GM06990 (cell line): ENCODE measurements at regions not wholly inside any gene's neighbourhood (a gene's known extent, or its start where the extent isn't known, plus 50 kb on each side); places are given as distances from the start of the nearest gene placed in this dataset.

Source experiments
- DNase-seq: peaks from one replicate; pipeline ENCODE4 v3.0.0-alpha.2; 2011; ENCODE audit not compliant: insufficient read length; ENCODE audit errors: extremely low read depth
- H3K27me3 ChIP-seq: replicated peaks from 2 replicates; pipeline ENCODE4 v1.6.0; 2011; ENCODE audit warnings: low read length; ENCODE audit not compliant: control insufficient read depth, insufficient read depth
- H3K36me3 ChIP-seq: 2 replicates; pipeline ENCODE4 v1.5.1; 2011; ENCODE audit warnings: low read length; ENCODE audit not compliant: control insufficient read depth, insufficient read depth
- H3K4me3 ChIP-seq: replicated peaks from 2 replicates; pipeline ENCODE4 v1.5.1; 2011; ENCODE audit warnings: low read depth, mild to moderate bottlenecking, control low read depth, low read length
- TF ChIP-seq, protein P1 (sequence below): IDR thresholded peaks from 2 replicates; pipeline ENCODE4 v1.5.1; 2011; ENCODE audit warnings: low read length, control low read depth, mild to moderate bottlenecking, inconsistent platforms; ENCODE audit not compliant: insufficient read depth, poor library complexity, severe bottlenecking

DNA sequence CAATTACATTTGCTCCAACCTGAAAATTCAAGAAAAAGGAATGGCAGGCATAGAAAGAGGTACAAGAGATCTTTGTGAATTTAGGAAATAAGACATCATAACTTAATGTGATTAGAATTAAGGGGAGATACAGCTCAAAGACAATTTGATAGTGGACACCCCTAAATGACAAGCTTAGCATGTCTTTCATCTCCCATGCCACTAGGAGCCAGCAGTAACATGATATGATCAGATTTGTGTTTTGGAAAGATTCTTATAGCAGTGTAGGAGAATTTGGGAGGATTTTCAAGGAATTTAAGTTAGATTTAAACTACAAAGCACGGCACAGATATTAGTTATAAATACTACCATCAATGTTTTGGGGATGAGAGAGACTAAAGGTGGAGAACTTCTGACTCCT is 340.8 kb downstream of the RDH14 start:
- no peaks in the 10 kb centered on the region for H3K36me3 ChIP-seq
- H3K27me3 ChIP-seq: no peaks in the 10 kb centered on the region
- DNase-seq: no peak
- no peak overlapping the region for H3K4me3 ChIP-seq
- TF ChIP-seq, protein P1, sequence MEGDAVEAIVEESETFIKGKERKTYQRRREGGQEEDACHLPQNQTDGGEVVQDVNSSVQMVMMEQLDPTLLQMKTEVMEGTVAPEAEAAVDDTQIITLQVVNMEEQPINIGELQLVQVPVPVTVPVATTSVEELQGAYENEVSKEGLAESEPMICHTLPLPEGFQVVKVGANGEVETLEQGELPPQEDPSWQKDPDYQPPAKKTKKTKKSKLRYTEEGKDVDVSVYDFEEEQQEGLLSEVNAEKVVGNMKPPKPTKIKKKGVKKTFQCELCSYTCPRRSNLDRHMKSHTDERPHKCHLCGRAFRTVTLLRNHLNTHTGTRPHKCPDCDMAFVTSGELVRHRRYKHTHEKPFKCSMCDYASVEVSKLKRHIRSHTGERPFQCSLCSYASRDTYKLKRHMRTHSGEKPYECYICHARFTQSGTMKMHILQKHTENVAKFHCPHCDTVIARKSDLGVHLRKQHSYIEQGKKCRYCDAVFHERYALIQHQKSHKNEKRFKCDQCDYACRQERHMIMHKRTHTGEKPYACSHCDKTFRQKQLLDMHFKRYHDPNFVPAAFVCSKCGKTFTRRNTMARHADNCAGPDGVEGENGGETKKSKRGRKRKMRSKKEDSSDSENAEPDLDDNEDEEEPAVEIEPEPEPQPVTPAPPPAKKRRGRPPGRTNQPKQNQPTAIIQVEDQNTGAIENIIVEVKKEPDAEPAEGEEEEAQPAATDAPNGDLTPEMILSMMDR: no peak

DNA sequence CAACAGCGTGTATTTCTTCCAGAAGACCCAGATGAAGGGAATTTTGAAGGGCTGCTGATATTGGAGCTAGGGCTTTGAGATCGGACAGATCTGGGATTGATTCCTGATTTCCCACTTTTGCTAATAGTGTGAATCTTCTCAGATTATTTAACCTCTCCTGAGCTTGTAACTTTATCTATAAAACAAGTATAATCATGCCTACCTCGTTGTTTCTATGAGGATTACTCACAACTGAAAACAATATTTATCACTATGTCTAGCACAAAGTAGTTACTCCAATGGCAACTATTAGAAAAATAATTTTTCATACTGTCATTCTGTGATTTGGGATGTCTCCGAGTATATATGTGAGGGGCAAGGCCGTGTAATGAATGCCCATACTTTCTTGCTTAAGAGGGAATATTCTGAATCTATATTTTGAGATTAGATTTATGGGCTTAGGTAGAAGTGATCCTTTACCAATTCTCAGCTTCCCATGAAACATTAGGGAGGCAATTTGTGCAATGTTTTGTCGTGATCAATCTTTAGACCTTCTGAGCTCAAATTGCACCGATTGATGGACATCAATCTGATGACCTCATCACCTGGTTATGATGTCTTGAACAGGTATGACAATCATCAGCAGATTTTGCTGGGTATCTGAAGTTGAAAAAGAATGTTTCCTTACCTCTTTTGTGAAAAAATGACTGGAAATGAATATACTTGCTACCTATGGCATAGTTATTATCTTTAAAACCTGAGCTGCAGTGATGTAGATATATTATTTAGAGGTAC is 339.9 kb downstream of the KCNS3 start:
- no peak for DNase-seq
- Histone ChIP-seq H3K36me3 (no peaks in the 10 kb centered on the region), H3K27me3 (no peaks in the 10 kb centered on the region), H3K4me3 (no peak overlapping the region)
- TF ChIP-seq, protein P1: no peak

DNA sequence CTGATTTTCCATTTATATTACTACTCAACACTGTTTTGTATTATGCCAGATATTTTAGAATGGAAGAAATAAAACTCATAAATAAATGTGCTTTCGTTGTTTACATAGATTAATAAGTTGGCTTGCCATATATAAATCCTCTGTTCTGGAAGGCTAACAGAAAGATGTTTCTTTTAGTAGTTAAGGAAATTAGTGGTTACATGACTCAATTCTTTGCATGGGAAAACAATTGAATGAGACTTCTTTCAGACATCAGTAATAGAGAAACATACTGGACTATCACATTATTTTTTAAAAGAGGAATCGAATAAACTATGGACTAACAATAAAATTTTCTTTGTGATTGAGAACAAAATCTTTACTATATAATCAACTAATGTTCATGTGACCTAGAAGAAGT is 336.5 kb downstream of the KCNS3 start:
- no peaks in the 10 kb centered on the region for H3K27me3 ChIP-seq
- H3K4me3 ChIP-seq: no peak overlapping the region
- TF ChIP-seq, protein P1: no peak
- no peaks in the 10 kb centered on the region for H3K36me3 ChIP-seq
- DNase-seq: no peak

DNA sequence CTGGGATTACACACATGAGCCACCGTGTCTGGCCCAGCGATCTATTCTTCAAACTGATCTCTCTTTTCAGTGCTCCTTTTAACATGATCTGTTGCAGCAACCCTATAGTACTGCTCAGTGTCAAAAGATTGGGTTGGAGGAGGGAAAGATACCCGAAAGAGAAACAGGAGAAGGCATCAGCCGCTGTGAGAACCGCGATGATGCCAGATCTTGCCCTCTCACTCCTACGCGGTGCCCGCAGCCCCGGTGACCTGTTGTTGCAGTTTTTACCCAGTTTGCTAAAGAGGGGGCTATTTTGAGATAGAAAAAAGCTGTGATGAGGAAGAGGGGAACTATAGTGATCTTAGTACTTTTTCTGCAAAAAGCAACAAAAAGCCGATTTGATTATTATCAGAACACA is 335.5 kb downstream of the KCNS3 start:
- DNase-seq: no peak
- TF ChIP-seq, protein P1: no peak
- H3K36me3 ChIP-seq: no peaks in the 10 kb centered on the region

DNA sequence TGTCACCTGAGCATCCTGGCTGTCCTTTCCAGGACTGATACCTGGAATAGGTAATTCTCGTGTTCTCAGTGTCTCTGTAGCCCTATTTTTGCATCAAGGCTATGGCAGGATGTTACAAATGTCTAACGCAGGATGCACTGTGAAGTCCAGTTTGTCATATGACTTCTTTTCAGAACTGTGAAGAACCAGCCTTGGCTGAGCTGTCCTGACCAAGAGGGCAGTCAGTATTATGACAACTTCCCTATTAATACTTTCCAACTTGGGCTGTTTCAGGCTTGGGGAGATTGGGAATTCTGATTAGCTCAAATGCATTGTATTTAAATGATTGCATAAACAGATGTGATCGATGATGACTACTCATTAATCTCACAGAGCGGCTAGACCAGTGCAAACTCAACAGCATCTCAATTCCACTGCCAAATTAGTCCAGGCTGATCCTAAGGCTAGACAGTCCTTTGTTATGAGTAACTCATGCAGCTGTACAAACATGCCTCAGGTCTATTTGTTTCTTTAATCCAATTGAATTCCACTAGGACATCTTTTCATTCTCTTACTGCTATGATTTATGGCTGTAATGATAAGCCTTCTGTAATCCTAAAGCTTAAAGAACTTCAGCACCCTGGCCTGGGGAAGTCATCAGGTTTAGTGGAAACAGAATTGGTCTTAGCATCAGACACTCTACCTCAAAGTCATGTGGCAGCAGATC is 331.6 kb downstream of the KCNS3 start:
- Histone ChIP-seq H3K36me3 (no peaks in the 10 kb centered on the region), H3K4me3 (no peak overlapping the region), H3K27me3 (no peaks in the 10 kb centered on the region; the same call in 1 of the 2 replicates)
- TF ChIP-seq, protein P1: no peak
- no peak for DNase-seq

More for the DNA sequence above, 335.5 kb downstream of the KCNS3 start:
- Histone ChIP-seq H3K27me3 (no peaks in the 10 kb centered on the region; the same call in 1 of the 2 replicates), H3K4me3 (no peak overlapping the region)
